Neural cell (in vitro differentiated cells): ENCODE measurements at regions not wholly inside any gene's neighbourhood (a gene's known extent, or its start where the extent isn't known, plus 50 kb on each side); places are given as distances from the start of the nearest gene placed in this dataset.
"Not testable (repeated sequence)": the region's sequence is repeated elsewhere in the genome, so short reads cannot be mapped to it uniquely, and the experiment has no call there.

Experiments
- H2AFZ ChIP-seq: fragments of 200-600, 300-800 bp; sonication (generic), shearing (Covaris generic); 2 replicates; pipeline ENCODE4 v1.6.0; 2014; ENCODE audit warnings: low read depth, mild to moderate bottlenecking, antibody characterized with exemption, low read length, moderate library complexity
- H3F3A ChIP-seq: fragments of 200-600 bp; shearing (Covaris generic); 2 replicates; pipeline ENCODE4 v1.6.1; 2016; ENCODE audit warnings: mild to moderate bottlenecking, moderate library complexity, mixed read lengths, antibody characterized with exemption, low read length; ENCODE audit not compliant: insufficient read depth, poor library complexity, severe bottlenecking
- H3K27ac ChIP-seq: fragments of 200-600, 300-800 bp; sonication (generic), shearing (Covaris generic); 2 replicates; pipeline ENCODE4 v1.5.1; 2014; ENCODE audit warnings: mild to moderate bottlenecking, low read length, moderate library complexity
- H3K27me3 ChIP-seq: fragments of 300-800, 200-600 bp; sonication (generic), shearing (Covaris generic); 2 replicates; pipeline ENCODE4 v1.6.0; 2014; ENCODE audit warnings: mild to moderate bottlenecking, low read depth, low read length, moderate library complexity; ENCODE audit not compliant: insufficient read depth
- H3K36me3 ChIP-seq: fragments of 300-800, 200-600 bp; sonication (generic), shearing (Covaris generic); 2 replicates; pipeline ENCODE4 v1.5.1; 2014; ENCODE audit warnings: mild to moderate bottlenecking, antibody characterized with exemption, low read length, moderate library complexity; ENCODE audit not compliant: insufficient read depth
- H3K4me2 ChIP-seq: fragments of 300-800, 200-600 bp; sonication (generic), shearing (Covaris generic); 2 replicates; pipeline ENCODE4 v1.6.0; 2014; ENCODE audit warnings: mild to moderate bottlenecking, low read length
- H3K4me3 ChIP-seq: fragments of 300-800, 200-600 bp; sonication (generic), shearing (Covaris generic); 2 replicates; pipeline ENCODE4 v1.5.1; 2014; ENCODE audit warnings: mild to moderate bottlenecking, low read length, moderate library complexity
- H3K79me2 ChIP-seq: fragments of 200-600 bp; shearing (Covaris generic); replicated peaks from 2 replicates; pipeline ENCODE4 v1.6.0; 2014; ENCODE audit warnings: mild to moderate bottlenecking, low read length, moderate library complexity; ENCODE audit not compliant: insufficient read depth
- H3K9ac ChIP-seq: fragments of 300-800, 200-600 bp; sonication (generic), shearing (Covaris generic); 2 replicates; pipeline ENCODE4 v1.6.1; 2016; ENCODE audit warnings: mild to moderate bottlenecking, low read length, mixed read lengths
- H3K9me2 ChIP-seq: fragments of 200-600 bp; shearing (Covaris generic); 2 replicates; pipeline ENCODE4 v1.6.1; 2016; ENCODE audit warnings: mild to moderate bottlenecking, low read length, mixed read lengths; ENCODE audit not compliant: insufficient read depth
- H3K9me3 ChIP-seq: fragments of 200-600, 300-800 bp; sonication (generic), shearing (Covaris generic); 2 replicates; pipeline ENCODE4 v1.6.1; 2016; ENCODE audit warnings: mild to moderate bottlenecking, mixed run types, low read length, moderate library complexity, mixed read lengths
- H4K20me1 ChIP-seq: fragments of 200-600 bp; shearing (Covaris generic); 2 replicates; pipeline ENCODE4 v1.6.1; 2016; ENCODE audit warnings: mild to moderate bottlenecking, mixed run types; ENCODE audit not compliant: insufficient read depth

- not testable (repeated sequence) for H3K27me3 ChIP-seq, H3K27ac ChIP-seq, H3K9ac ChIP-seq, H2AFZ ChIP-seq, H3K4me3 ChIP-seq, H3K9me3 ChIP-seq, H3K4me2 ChIP-seq, H3K9me2 ChIP-seq, H3K79me2 ChIP-seq, H3F3A ChIP-seq, H4K20me1 ChIP-seq, H3K36me3 ChIP-seq
Measured at GRCh38 chr6:60782698-60783464, 1503.1 kb downstream of the KHDRBS2 start.

GRCh38 chr6:60779591-60779990 is 1506.4 kb downstream of the KHDRBS2 start:
- not testable (repeated sequence) for H3K27me3 ChIP-seq, H3K4me3 ChIP-seq, H3F3A ChIP-seq, H3K9me2 ChIP-seq, H2AFZ ChIP-seq, H3K4me2 ChIP-seq, H3K9ac ChIP-seq, H4K20me1 ChIP-seq, H3K36me3 ChIP-seq, H3K79me2 ChIP-seq, H3K27ac ChIP-seq, H3K9me3 ChIP-seq

- H4K20me1 ChIP-seq, H3K9ac ChIP-seq, H3K36me3 ChIP-seq, H3K4me3 ChIP-seq, H3K4me2 ChIP-seq, H3K27ac ChIP-seq, H3K79me2 ChIP-seq, H3K27me3 ChIP-seq, H3K9me2 ChIP-seq, H3K9me3 ChIP-seq, H2AFZ ChIP-seq, H3F3A ChIP-seq: not testable (repeated sequence)
Measured at GRCh38 chr6:60767791-60768499, 1518.1 kb downstream of the KHDRBS2 start.

- not testable (repeated sequence) for H3K9me2 ChIP-seq, H2AFZ ChIP-seq, H3K4me2 ChIP-seq, H3K36me3 ChIP-seq, H3K79me2 ChIP-seq, H3K9me3 ChIP-seq, H3F3A ChIP-seq, H4K20me1 ChIP-seq, H3K27ac ChIP-seq, H3K9ac ChIP-seq, H3K4me3 ChIP-seq, H3K27me3 ChIP-seq
Measured at GRCh38 chr6:60765331-60765730, 1520.7 kb downstream of the KHDRBS2 start.

- H3K4me2 ChIP-seq, H3F3A ChIP-seq, H3K4me3 ChIP-seq, H3K79me2 ChIP-seq, H3K27ac ChIP-seq, H3K9ac ChIP-seq, H2AFZ ChIP-seq, H3K27me3 ChIP-seq, H3K9me3 ChIP-seq, H3K9me2 ChIP-seq, H3K36me3 ChIP-seq, H4K20me1 ChIP-seq: not testable (repeated sequence)
Measured at GRCh38 chr6:60763464-60764080, 1522.5 kb downstream of the KHDRBS2 start.

- not testable (repeated sequence) for H3K36me3 ChIP-seq, H3K9ac ChIP-seq, H2AFZ ChIP-seq, H3K4me3 ChIP-seq, H3K79me2 ChIP-seq, H3K9me2 ChIP-seq, H3F3A ChIP-seq, H4K20me1 ChIP-seq, H3K4me2 ChIP-seq, H3K9me3 ChIP-seq, H3K27me3 ChIP-seq, H3K27ac ChIP-seq
Measured at GRCh38 chr6:60760928-60761327, 1525.1 kb downstream of the KHDRBS2 start.

GRCh38 chr6:60759149-60759825 is 1526.7 kb downstream of the KHDRBS2 start:
- H3K36me3 ChIP-seq, H4K20me1 ChIP-seq, H3K4me3 ChIP-seq, H3K4me2 ChIP-seq, H3K27me3 ChIP-seq, H3K9me2 ChIP-seq, H3K9ac ChIP-seq, H3K79me2 ChIP-seq, H3K9me3 ChIP-seq, H3K27ac ChIP-seq, H2AFZ ChIP-seq, H3F3A ChIP-seq: not testable (repeated sequence)
